ENCODE measurements at regions not wholly inside any gene's neighbourhood (a gene's known extent, or its start where the extent isn't known, plus 50 kb on each side); places are given as distances from the start of the nearest gene placed in this dataset.

- Histone ChIP-seq H3K27me3 (ENCODE audit: control insufficient read depth, low read length) (peaks cover 3% of the 10 kb centered on the region; the same call in 1 of the 2 replicates), H3K36me3 (ENCODE audit: control insufficient read depth, low read length) (no peaks in the 10 kb centered on the region), H3K4me1 (ENCODE audit: control insufficient read depth, low read length) (no peaks in the 10 kb centered on the region), H3K9me3 (ENCODE audit: control insufficient read depth, insufficient read depth, low read length) (no peaks in the 10 kb centered on the region), H3K4me3 (ENCODE audit: low read length) (no peak overlapping the region), H4K20me1 (ENCODE audit: control insufficient read depth, insufficient read depth, low read depth, low read length) (no peaks in the 10 kb centered on the region), H3K9me2 (replicated peaks; ENCODE audit: control insufficient read depth, low read length) (no peaks in the 10 kb centered on the region), H3K4me2 (ENCODE audit: low read length) (no peak overlapping the region), H3K79me2 (ENCODE audit: control insufficient read depth, low read length) (no peaks in the 10 kb centered on the region), H3K27ac (ENCODE audit: low read depth, low read length) (no peak overlapping the region), H3F3A (ENCODE audit: control insufficient read depth, insufficient read depth) (no peaks in the 10 kb centered on the region)
- TF ChIP-seq EZH2phosphoT487 (IDR thresholded peaks at IDR 0.05; ENCODE audit: borderline replicate concordance, low read length) = no peak
- TF ChIP-seq, protein P1, sequence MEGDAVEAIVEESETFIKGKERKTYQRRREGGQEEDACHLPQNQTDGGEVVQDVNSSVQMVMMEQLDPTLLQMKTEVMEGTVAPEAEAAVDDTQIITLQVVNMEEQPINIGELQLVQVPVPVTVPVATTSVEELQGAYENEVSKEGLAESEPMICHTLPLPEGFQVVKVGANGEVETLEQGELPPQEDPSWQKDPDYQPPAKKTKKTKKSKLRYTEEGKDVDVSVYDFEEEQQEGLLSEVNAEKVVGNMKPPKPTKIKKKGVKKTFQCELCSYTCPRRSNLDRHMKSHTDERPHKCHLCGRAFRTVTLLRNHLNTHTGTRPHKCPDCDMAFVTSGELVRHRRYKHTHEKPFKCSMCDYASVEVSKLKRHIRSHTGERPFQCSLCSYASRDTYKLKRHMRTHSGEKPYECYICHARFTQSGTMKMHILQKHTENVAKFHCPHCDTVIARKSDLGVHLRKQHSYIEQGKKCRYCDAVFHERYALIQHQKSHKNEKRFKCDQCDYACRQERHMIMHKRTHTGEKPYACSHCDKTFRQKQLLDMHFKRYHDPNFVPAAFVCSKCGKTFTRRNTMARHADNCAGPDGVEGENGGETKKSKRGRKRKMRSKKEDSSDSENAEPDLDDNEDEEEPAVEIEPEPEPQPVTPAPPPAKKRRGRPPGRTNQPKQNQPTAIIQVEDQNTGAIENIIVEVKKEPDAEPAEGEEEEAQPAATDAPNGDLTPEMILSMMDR (IDR thresholded peaks at IDR 0.05; ENCODE audit: low read depth, low read length, poor library complexity, severe bottlenecking) = no peak
Observed at GRCh38 chr2:118177884-118178283, 89.6 kb downstream of the INSIG2 start.

- TF ChIP-seq, protein P1 (IDR thresholded peaks at IDR 0.05; ENCODE audit: low read depth, low read length, poor library complexity, severe bottlenecking) = no peak
- no peak for TF ChIP-seq EZH2phosphoT487 (IDR thresholded peaks at IDR 0.05; ENCODE audit: borderline replicate concordance, low read length)
Observed at GRCh38 chr2:118177318-118177717, 89.0 kb downstream of the INSIG2 start.

DNA sequence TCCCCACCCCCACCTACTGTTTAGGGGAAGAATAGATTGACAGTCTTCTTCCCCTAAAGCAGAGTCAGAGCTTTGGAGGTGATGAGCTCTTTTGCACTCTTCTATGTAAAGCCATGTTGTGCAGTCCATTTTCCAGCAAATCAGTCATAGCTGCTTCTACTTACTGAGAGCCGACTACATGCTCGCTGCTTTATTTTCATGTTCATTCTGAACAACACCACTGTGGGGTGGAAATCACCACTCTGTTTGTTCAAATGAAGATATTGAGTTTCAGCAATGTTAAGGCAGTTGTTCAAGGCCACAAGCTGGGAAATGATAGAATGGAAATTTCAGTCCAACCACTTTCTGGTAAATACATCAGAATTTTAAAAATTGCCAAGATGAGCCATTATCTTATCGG, 88.3 kb downstream of the INSIG2 start:
- no peaks in the 10 kb centered on the region for H3F3A ChIP-seq (ENCODE audit: control insufficient read depth, insufficient read depth)
- TF ChIP-seq EZH2phosphoT487 (IDR thresholded peaks at IDR 0.05; ENCODE audit: borderline replicate concordance, low read length) = no peak
- TF ChIP-seq, protein P1 (IDR thresholded peaks at IDR 0.05; ENCODE audit: low read depth, low read length, poor library complexity, severe bottlenecking) = no peak

More at GRCh38 chr2:118177318-118177717, 89.0 kb downstream of the INSIG2 start:
- H3K27ac ChIP-seq (ENCODE audit: low read depth, low read length) = no peak overlapping the region
- no peaks in the 10 kb centered on the region for H4K20me1 ChIP-seq (ENCODE audit: control insufficient read depth, insufficient read depth, low read depth, low read length)
- no peaks in the 10 kb centered on the region for H3K36me3 ChIP-seq (ENCODE audit: control insufficient read depth, low read length)
- H3K4me2 ChIP-seq (ENCODE audit: low read length) = no peak overlapping the region
- H3F3A ChIP-seq (ENCODE audit: control insufficient read depth, insufficient read depth) = no peaks in the 10 kb centered on the region
- H3K4me3 ChIP-seq (ENCODE audit: low read length) = no peak overlapping the region
- H3K9me2 ChIP-seq (replicated peaks; ENCODE audit: control insufficient read depth, low read length) = no peaks in the 10 kb centered on the region
- no peaks in the 10 kb centered on the region for H3K4me1 ChIP-seq (ENCODE audit: control insufficient read depth, low read length)
- H3K27me3 ChIP-seq (ENCODE audit: control insufficient read depth, low read length) = peaks cover 3% of the 10 kb centered on the region; the same call in 1 of the 2 replicates
- H3K9me3 ChIP-seq (ENCODE audit: control insufficient read depth, insufficient read depth, low read length) = no peaks in the 10 kb centered on the region
- no peaks in the 10 kb centered on the region for H3K79me2 ChIP-seq (ENCODE audit: control insufficient read depth, low read length)

More for the DNA sequence above, 88.3 kb downstream of the INSIG2 start:
- no peak overlapping the region for H3K4me2 ChIP-seq (ENCODE audit: low read length)
- H3K36me3 ChIP-seq (ENCODE audit: control insufficient read depth, low read length) = no peaks in the 10 kb centered on the region
- H3K27ac ChIP-seq (ENCODE audit: low read depth, low read length) = no peak overlapping the region
- H3K4me1 ChIP-seq (ENCODE audit: control insufficient read depth, low read length) = no peaks in the 10 kb centered on the region
- no peaks in the 10 kb centered on the region for H3K79me2 ChIP-seq (ENCODE audit: control insufficient read depth, low read length)
- no peak overlapping the region for H3K4me3 ChIP-seq (ENCODE audit: low read length)
- no peaks in the 10 kb centered on the region for H4K20me1 ChIP-seq (ENCODE audit: control insufficient read depth, insufficient read depth, low read depth, low read length)
- no peaks in the 10 kb centered on the region for H3K9me3 ChIP-seq (ENCODE audit: control insufficient read depth, insufficient read depth, low read length)
- peaks cover 3% of the 10 kb centered on the region; the same call in 1 of the 2 replicates for H3K27me3 ChIP-seq (ENCODE audit: control insufficient read depth, low read length)
- H3K9me2 ChIP-seq (replicated peaks; ENCODE audit: control insufficient read depth, low read length) = no peaks in the 10 kb centered on the region

All from DOHH2 (cell line).